HG02763 (cell line): ENCODE measurements at regions not wholly inside any gene's neighbourhood (a gene's known extent, or its start where the extent isn't known, plus 50 kb on each side); places are given as distances from the start of the nearest gene placed in this dataset.

Experiments
- ATAC-seq: cut with Tn5 transposase; IDR thresholded peaks from one replicate; pipeline ENCODE4 v1.9.1; 2021; ENCODE audit warnings: mild to moderate bottlenecking, moderate library complexity; ENCODE audit not compliant: unreplicated experiment

DNA sequence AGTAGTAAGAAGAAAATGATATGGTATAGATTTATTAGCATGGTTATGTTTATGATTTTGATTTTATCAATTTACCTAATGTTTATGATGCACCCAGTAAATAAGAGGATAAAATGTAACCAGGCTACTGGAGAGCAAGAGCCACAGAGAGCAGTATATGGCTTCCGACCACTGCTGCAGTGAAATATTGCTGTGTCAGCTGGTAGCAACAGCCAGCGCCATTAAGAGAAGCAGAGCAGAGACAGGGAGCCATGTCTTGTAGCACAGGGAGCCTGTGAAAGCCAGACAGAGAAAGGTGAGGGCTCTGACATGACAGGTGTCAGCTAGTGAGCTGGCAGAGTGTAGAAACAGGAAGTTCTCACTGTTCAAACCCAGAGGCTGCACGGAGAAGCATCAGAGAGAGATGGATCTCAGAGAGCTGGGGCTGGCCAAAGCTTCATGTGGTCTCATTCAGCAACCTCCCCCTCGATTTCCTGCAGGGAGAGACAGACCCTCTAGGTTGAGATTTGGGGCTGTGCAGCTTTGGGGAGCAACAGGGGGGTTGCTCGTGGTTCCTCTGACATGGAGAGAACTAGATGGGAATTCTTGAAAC is 202.1 kb downstream of the MED10 start:
- ATAC-seq, result no peak

DNA sequence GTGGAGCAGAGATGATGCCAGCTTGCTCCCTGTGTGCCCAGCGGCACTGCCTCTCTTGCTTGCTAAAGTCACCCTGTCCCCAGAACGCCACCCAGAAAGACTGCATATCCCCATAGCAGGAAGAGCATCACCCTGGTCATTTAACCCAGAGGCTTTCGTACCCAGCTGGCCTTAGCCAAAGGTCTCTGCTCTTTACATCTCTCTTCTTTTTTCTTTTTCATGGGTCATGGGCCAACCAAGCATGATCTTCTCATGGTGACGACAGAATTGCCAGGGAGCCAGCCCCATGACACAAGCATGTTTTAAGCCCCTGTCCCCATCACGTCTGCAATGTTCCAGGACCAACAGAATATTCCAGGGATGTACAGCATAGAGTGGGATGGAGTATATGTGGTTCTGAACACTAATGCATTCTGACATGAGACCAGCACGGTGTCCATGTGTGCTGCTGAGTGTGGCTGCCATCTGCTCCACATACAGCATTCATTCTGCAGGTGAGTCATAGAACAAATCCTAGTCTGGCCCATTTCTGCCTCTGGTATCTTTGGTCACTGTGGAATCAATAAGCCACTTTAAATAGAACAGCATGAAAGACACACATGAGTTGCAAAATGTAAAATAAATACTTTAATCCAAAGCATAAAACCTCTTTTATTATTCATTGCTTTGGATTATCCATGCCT is 203.0 kb downstream of the MED10 start:
- no peak for ATAC-seq

DNA sequence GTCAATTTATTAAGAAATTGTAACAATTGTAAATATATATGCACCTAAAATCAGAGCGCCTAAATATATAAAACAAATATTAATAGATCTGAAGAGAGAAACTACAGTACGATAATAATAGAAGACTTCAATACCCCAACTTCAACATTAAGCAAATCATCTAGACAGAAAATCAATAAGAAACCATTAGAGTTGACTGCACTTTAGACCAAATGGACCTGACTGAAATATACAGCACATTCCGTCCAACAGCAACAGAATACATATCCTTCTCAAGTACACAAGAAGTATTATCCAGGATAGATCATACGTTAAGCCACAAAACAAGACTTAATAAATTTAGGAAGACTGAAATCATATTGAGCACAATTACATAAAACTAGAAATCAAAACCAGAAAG is 208.7 kb downstream of the MED10 start:
- no peak for ATAC-seq

DNA sequence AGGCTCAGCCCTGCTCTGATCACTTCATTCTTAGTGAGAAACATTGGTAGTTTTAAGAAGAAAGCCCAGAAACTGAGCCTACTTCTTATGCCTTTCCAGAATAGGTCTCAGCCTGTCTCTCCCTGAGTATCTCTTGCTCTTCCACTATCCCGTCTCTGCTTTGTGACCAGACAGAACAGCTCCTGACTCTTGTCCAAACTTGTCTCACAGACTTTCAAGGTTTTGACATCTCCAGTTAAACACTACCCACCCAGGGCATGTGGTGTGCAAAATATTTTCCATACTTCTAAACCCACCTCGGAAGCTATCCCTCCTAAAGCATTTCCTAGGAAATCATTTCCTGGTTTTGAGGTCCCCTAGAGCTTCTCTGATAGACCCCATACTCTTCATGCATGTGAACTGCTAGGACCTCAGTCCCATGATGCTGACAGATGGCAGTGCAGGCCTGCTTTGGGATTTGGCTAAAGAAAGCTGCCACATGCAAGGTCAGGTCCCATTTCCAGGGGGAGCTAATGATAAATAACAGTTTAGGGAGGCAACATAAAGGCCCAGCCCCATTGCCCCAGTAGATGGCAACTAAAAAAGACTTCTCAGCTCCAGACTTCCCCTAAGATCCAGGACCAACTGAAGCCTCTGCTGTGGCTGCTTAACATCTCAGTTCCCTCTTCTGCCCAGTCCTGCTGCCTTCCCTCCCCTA is 211.5 kb downstream of the MED10 start:
- no peak for ATAC-seq

DNA sequence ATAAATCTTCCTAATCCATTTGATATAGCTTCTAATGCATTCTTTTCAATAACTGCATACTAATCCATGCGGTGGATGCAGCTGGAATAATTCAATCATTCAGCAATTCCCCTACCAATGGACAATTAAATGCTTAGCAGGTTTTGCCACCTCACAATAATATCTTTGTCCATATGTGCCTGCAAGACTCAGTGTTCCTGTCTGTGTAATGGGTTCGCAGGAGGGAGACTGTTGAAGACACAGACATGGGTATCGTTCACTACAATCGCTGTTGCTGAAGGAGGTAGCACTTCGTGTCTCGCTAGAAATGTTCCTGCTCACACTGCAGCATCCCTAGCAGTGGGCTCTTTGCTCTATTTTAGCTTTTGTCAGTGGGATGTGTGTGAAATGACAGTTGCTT is 214.4 kb downstream of the MED10 start:
- no peak for ATAC-seq

DNA sequence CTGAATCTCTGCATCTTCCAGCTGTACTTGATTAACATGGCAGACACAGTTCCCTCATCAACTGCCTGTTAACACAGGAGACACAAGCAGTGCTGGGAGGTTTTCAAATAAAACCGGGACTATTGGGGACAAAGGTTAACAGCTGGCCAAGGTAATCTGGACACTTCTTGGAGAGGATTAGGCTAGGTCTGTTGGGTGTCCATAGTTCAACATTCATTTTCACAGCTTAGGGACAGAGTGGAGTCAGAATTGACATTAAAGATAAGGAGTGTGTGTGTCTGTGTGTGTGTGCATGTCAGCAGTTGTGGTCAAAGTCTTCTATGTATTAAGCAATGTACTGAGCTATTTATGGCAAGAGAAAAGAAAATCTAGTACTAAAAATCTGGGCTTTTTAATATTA is 216.2 kb downstream of the MED10 start:
- no peak for ATAC-seq

DNA sequence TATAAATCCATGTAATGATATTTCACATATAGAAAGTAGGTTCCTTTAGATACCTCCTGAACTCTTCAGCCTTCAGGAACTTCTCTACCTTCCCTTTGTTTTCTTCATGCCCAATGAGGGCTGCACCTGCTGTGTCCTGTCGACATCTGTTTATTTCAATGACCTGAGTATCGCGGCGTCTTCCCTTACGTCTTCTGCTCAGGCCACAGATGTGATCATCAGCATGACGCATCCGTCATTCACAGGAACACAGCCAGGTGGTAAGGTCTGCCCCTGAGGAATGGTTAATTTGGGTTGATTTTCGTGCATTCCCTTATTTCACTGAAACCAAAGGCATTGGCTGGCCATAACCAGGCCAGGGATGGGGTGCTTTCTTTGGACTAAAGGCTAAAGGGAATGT is 217.1 kb downstream of the MED10 start:
- ATAC-seq, result no peak

DNA sequence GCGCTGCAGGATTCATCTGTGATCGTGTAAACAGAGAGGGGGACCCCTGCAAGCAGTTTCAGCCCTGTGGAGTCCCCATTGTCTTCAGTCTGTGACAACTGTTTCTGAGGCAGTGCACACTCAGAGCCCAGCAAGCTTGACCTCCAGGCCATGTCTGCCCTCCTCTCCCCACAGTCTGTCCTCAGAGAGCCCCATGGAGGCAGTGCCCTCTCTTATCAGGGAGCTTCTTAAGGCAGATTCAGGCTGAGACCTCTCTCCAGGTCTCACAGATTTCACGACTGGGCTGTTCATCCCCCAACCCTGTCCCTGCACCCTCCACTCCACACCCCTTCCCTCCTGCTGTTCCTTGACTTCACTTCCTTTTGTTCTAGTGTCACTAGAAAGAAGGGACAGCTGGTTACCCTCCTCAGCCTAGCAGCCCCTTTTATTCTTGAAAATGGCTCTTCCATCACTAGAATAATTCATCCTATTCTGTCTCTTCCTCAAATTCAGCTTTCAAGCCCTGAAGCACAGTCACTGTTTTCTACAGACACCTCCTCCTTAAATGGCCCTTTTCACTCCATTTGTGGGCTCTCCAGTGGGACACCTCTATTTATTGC is 218.4 kb downstream of the MED10 start:
- no peak for ATAC-seq

DNA sequence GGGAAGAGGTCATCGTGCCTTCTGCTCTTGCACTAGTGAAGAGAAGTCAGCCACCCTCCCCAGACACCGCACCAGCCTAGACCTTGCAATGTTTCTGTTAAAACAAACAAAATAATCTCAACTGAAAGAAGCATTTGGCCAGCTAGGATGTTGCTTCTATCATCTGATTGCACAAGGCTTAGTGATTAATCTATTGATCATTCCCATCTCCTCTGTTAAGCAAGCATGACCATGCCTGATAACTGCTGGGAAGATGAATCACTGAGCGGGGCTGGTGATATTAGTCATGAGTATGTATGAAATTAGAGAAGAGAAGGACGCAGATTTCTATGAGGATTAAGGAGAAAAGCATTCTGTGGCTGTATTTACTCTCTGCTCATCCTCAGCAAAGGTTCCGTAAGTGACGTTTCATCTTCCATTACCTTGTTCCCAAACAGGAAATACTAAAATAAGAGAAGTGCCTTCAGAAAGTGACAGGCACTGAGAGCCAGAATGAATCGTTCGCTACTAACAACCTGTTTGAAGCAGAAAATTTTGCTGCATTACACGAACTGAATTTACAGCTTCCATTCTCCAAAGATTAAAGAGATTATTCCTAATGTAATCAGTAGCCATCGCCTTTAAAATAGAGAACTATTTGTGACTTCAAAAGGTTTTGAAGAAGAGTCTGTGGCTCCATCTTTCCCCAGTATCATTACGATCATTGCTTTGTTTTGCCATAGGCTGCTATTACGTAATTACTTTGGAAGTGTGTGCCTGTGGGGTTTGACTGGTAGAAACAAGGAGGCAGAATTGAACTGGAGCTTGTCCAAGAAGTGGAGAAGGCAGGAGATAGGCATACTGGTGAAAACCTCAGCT is 219.1 kb downstream of the MED10 start:
- ATAC-seq, result no peak

DNA sequence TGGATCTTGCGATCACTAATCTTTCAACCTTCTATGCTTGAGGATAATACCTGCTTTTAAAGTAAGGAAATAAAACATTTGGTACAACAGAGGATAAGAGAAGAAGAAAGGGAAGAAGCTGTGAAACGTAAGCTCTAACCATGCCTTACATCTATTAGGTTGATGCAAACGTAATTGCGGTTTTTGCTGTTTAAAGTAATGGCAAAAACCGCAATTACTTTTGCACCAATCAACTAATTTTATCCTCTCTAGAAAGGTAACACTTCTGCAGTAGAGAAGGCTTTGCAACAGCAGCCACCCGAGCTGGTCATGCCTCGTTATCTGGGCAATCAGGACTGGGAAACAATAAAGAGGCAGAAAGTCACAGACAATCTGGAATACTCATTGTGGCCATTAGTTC is 224.1 kb downstream of the MED10 start:
- ATAC-seq, result no peak

DNA sequence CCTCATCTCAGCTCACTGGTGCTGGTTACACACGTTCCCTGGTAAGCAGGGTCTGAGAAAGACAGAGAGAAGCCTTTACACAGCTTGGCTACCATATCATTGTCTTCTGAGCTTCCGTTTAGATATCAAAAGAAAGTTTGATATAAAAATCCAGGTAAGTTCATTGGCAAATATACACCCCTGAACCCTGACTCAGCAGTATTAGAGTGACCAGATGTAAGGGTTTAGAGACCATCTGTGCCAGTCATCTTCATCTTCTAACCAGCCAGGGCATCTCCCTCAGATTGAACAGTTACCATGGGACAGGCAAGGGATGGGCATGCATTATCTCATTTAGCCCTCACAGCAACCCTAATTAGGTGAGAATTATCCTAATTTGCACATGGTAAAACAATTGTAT is 232.1 kb downstream of the MED10 start:
- ATAC-seq, result no peak

DNA sequence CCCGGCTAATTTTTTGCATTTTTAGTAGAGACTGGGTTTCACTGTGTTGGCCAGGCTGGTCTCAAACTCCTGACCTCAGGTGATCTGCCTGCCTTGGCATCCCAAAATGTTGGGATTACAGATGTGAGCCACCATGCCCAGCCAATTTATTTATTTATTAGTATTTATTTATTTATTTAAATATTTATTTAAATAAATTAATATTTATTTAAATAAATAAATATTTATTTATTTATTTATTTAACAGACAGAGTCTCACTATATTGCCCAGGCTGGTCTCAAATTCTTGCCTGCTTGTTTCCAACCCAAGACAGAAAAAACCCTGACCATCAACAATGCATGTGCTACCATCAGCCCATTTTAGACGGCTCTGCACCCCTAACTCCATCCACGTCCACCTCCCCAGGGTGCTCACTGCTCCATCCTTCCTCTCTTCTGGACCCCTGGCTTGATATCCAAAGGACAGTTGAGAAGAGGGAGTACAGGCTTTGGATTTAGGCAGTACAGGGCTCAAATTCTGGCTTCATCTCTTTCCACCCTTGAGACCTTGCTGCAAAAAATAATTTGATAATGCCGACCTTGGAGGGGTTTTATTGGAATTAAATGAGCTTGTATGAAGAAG is 232.6 kb downstream of the MED10 start:
- no peak for ATAC-seq

DNA sequence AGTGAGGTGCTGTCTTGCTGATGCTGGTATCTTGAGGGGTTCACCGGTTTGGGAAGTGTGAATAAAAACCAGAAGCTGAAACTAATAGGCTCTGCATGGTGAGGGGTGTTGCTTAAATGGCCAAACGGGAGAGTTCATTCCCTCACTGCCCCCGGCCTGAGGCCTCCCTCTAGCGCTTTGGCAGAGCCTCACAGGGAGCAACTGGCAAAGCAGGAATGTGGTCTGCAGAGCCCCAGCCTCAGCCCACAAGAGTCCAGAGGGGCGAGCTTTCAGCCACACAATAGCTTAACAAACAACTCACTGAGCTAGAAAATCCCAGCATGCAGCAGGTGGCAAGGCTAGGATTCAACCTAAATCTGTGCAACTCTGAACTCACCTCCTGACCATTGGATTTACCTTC is 234.8 kb downstream of the MED10 start:
- ATAC-seq, result no peak

DNA sequence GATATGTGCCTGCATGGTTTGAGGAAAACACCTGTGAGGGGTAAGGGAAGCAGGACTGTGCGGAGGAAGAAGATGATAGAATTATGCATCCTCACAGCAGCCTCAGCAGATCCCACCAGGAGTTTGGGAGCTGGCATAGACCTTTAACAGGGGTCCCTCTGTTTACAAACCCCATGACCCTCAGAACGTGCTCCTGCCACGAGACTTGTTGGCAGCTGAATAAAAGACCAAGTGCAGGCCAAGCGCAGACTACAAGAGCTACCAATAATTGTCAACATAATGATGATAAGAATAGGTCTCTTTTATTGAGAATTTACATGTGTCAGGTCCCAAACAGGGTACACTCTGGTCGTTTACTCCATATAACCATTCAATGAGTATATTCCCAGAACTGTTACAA is 236.0 kb downstream of the MED10 start:
- ATAC-seq, result no peak

DNA sequence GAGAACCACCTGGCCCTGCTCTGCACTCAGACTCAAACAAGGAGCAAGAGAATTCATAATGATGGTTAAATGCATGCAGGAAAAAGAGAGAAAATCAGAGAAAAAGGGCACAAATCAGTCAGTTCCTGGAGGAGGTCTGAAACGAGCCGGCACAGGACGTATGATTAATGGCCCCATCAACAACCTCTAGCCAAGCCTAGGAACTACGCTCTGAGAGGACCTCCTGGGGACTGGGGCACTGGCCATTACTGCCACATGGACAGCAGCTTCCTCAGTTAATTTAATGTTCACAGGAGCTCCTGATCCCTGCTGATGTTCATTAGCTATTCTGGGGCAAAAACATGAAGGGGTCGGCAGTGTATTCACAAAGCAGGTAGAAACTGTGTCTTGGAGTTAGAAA is 238.1 kb downstream of the MED10 start:
- ATAC-seq, result no peak

DNA sequence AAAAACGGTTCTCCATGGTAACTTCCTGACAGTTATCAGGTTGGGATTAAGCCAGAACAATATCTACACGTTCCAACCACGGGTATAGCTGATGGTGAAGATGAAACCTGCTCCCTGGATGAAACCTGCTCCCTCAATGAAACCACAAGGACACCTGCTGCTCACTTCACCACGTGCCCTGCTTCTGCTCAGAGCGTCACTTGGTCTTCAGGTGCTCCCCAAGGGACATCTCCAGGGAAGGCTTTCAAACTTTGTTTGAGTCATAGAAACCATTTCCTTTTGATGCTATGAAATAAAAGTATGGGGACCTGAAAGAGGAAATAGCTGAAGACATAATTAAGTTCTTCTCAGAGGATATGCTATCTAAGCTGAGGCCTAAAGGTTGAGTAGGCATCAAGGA is 242.4 kb downstream of the MED10 start:
- ATAC-seq, result no peak

DNA sequence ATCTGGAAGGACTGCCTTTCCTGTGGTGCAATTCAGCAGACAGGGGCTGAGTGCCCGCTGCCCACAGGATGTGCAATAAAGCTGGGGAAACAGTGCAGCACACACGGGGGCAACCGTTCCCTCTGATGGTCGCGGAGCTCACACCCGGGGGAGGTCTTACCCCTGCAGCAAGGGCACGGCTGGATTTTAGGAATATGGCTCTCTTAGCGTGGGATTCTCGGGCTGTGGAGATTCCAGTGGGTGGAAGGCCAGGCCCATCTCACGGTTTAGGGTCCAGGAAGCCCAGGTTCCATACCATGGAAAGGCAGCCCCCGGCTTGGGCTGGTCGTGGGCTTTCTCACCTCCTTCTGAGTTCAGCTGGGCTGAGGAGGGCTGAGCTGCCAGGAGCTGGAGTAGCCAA is 244.1 kb downstream of the MED10 start:
- ATAC-seq, result no peak

DNA sequence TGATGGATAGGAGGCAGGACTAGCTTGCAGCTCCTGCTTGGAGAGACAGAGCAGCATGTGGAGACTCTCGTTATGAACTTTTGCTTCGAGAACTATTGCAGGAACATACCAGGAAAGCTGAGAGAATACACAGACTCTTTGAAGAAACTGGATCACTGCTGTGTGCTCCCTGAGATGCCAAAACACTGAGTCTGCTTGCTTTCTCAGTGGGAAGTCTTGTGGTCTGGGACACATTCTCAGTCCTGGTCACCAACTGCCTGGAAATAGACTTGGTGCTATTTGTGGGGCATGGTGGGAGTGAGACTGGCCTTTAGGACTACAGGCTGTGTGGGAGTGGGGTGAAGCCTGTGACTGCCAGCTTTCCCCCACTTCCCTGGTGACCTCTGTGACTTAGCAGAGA is 252.6 kb downstream of the MED10 start:
- ATAC-seq, result no peak

DNA sequence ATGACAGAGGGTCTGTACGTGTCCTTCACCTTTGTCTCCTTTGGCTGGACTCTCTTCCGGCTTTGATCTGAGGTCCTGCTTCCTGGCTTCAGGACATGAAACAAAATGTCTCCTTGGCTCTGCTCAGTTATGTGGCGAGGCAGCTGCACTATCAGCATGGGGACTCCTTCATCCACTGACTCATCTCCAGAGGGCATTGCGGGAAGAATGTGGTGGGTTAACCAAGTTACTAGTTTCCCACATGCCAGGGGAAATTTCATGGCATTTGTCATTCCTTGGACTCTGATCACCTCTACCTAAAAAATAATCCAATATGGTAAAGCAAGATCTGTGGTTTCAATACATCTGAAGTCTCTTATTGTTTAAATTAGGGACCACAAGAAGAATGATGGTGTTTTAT is 259.7 kb downstream of the MED10 start:
- ATAC-seq, result no peak

DNA sequence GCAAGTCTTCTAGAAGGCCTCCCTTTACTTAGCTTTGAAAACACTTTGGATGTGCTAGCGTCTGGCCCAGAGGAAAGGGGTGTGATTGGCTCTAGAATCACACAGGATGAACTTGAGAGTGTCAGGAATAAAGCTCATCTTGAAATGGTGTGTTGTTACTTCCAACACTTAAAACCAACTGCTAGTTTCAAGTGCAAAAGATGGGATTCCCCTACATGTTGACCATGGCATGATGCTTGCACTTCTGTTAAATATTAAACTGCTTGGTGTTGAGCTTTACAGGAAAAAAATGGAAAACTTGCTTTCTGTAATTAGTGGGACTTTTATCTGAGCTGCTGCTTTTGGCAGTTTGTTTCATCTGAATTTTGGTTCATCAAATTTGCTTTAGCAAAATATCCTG is 261.1 kb downstream of the MED10 start:
- ATAC-seq, result no peak

DNA sequence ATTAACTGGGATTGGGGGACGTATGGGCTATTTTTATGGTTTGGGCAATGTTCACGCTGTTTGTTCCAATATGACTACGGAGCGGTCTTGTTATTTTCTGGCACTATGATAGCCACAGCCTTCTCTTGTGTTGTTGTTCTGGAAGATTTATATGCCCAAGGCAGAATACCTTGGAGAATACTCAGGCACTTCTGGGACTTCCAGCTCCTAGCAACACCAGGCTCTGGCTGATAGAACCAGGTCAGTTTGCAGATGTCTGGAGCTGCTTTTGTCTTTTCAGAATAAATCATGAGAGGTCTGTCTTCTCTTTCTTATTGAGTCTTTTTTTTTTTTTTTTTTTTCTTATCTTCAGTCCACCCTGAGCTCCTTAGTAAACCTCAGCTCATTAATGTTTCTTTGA is 262.5 kb downstream of the MED10 start:
- no peak for ATAC-seq
